ENCODE measurements at regions not wholly inside any gene's neighbourhood (a gene's known extent, or its start where the extent isn't known, plus 50 kb on each side); places are given as distances from the start of the nearest gene placed in this dataset.
"Not testable (repeated sequence)": the region's sequence is repeated elsewhere in the genome, so short reads cannot be mapped to it uniquely, and the experiment has no call there.

GRCh38 chr1:157287462-157287861, 149.3 kb upstream of the ETV3 start:
- no peak for DNase-seq

DNA sequence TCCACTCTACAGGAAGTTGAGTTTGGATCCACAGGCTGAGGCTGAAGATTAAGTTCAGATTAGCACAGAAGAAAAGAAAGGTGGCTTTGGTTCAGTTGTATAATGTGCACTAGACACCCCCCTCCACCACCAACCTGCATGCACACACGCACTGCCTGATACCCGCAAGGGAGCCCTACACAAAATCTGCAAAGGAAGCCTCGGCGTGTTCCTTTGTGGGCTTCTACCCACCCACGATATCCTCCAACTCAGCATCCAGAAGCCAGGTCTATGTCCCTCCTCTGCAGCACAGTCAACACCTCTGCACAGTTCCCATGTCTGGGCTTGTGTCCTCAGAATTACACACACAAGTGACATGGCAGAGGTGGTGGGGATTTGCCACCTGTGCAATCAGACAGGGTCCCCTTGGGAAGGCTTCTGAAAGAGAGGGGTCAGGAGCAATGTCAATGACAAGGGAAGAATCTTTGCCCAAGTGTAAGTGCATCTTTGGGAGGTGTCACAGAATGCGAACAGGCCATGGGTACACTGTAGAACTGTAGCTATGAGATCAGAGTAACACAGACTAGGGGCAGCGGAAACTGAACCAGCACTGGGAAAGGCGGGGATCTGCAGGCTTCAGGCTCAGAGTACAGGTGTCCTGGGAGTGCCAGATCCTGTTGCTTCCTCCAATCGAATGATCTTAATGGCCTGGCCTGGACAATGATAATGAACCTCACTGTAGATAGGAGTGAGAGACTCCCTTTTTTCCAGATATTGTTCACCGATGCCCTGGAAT, 148.6 kb upstream of the ETV3 start:
- no peak for DNase-seq

DNA sequence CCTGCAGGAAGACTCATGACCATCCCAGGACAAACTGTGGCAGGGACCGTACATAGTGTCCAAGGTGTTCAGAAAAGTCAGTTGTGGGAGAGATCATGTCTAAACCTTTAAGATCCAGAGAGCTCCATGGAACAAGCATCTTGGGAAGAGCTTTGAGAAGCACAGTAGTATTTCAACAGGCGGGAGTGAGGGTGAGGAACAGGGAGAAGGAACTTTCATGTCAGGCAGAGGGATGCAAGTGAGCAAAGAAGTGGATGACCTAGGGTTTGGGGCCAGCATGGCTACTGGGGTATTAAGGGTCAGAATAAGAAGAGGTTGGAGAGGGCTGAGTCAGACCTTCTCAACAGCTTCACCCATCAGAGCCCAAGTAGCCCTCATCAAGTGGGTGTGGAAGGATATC, 147.9 kb upstream of the ETV3 start:
- no peak for DNase-seq

- DNase-seq = no peak
These were observed 146.3 kb upstream of the ETV3 start for GRCh38 chr1:157284451-157284850.

GRCh38 chr1:157279802-157280140, 141.6 kb upstream of the ETV3 start:
- DNase-seq = no peak

GRCh38 chr1:157279138-157279801, 141.1 kb upstream of the ETV3 start:
- no peak for DNase-seq

DNA sequence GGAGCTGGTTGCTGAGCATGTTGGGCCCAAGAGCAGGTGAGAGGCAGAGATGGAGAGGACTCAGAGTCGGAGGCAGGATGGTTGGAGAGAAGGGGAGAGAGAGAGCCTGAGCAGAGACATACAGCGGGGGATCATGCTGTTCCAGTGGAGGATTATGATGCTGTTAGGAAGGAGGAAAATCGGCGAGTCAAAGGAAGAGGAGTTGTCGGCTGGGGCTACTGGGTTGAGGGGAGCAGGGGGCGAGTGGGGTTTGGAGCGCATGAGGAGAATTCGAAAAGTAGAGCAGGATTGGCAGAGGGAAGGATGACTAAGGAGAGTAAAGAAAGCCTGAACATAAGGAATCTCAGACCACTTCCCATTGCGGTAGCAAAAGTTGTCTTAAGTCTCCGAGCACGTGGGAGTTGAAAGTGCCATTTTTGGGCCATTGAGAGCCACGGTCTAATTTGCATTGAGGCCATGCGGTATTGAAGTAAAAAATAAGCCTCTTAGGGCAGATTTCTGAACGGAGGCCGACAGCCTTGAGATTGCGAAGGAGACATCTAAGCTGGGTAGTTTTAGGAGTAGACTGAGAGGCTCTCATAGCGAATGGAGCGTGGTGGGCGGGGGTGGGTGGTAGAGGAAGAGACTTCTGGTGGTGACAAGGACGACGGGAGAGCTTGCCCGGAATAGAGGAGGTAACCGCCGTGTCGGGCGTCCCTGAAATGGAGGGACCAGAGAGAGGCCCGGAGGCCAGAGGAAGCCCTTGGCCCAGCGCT, 140.4 kb upstream of the ETV3 start:
- no peak for DNase-seq

GRCh38 chr1:157277913-157278312, 139.7 kb upstream of the ETV3 start:
- DNase-seq = no peak

- DNase-seq = no peak
These were observed 139.1 kb upstream of the ETV3 start for GRCh38 chr1:157277281-157277680.

GRCh38 chr1:157274698-157275534, 136.7 kb upstream of the ETV3 start:
- DNase-seq = no peak

GRCh38 chr1:157272729-157273524, 134.7 kb upstream of the ETV3 start:
- DNase-seq = no peak

DNA sequence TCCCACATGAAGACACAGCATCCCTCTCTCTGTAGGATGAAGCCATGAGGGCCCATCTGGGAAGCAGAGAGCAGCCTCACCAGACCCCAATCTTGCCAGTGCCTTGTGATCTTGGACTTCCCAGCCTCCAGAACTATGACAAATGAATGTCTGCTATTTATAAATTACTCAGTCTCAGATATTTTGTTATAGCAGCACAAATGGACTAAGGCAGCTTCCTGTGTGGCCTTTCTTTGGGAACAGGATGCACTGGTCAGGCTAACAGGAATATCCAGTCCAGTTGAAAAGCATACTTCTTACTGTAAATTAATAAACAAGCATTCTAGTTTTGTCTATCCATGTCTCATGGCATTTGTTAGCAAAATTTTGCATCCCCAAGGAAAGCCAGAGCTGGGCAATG, 134.1 kb upstream of the ETV3 start:
- no peak for DNase-seq

- no peak for DNase-seq
These were observed 132.6 kb upstream of the ETV3 start for GRCh38 chr1:157270705-157271274.

DNA sequence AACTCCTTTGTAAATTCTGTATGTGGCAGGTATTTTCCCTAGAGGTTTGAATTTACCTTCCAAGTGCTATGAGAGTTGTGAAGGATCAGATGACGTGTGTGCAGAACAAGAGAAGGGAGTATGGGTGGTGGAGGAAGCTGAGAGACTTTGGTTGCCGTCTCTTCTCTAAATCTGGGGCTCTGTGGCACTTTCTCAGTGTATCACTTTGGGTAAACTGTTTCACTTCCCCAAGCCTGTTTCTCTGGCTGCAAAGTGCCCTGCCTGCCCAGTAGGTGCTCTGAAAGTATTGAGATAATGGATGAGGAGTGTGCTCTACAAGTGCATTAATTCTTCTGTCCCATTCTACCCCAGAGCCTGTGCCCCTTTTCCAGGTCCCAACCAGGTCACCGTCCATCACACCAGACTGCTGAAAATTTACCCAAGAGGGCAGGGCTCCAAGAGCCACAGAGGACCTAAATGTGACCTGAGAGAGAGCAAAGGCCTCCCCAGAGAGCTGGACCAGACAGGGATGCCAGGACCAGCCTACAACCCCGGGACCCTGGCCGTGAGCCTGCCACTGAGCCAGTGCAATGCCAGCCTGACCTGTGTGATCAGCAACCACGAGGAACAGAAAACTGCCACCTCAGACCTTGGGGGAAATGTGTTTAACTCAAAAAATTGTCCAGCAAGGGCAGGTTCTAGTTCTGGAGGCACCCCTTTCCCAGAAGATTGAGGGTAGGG, 131.6 kb upstream of the ETV3 start:
- DNase-seq = no peak

GRCh38 chr1:157262891-157263290, 124.7 kb upstream of the ETV3 start:
- DNase-seq = no peak

GRCh38 chr1:157262422-157262821, 124.2 kb upstream of the ETV3 start:
- DNase-seq = no peak

DNA sequence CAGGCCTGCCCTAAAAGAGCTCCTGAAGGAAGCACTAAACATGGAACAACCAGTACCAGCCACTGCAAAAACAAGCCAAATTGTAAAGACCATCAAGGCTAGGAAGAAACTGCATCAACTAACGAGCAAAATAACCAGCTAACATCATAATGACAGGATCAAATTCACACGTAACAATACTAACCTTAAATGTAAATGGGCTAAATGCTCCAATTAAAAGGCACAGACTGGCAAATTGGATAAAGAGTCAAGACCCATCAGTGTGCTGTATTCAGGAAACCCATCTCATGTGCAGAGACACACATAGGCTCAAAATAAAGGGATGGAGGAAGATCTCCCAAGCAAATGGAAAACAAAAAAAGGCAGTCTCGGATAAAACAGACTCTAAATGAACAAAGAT, 117.7 kb upstream of the ETV3 start:
- DNase-seq = not testable (repeated sequence)

DNA sequence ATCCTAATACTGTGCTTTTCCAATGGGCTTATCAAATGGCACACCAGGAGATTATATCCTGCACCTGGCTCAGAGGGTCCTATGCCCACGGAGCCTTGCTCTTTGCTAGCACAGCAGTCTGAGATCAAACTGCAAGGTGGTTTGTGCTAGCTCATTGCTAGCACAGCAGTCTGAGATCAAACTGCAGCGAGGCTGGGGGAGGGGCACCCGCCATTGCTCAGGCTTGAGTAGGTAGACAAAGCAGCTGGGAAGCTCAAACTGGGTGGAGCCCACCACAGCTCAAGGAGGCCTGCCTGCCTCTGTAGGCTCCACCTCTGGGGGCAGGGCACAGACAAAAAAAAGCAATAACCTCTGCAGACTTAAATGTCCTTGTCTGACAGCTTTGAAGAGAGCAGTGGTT, 116.0 kb upstream of the ETV3 start:
- not testable (repeated sequence) for DNase-seq

GRCh38 chr1:157252473-157252872, 114.3 kb upstream of the ETV3 start:
- DNase-seq = no peak

DNA sequence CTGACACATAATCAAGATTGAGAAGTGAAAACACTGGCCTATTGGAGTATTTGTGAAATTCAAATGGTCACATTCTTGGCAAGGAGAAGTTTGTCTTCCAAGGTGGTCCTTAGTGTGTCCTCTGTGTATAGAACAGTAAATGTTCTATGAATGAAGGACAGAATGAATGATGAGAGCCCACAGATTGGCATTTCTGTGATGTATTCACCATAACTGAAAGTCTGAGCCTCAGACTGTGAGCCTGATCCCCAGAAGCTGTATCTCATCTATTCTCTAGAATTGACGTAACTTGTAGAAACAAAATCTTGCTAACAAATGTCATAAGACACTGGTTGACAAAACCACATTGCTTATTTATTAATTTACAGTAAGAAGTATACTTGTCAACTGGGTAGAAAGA, 111.5 kb upstream of the ETV3 start:
- DNase-seq = no peak

- no peak for DNase-seq
These were observed 111.1 kb upstream of the ETV3 start for GRCh38 chr1:157249326-157249725.
